Left colon (tissue), 2 donors: ENCODE measurements at regions not wholly inside any gene's neighbourhood (a gene's known extent, or its start where the extent isn't known, plus 50 kb on each side); places are given as distances from the start of the nearest gene placed in this dataset.

Experiments used
- ATAC-seq: fragments of 200-7000 bp; cut with Tn5 transposase; one replicate; pipeline ENCODE4 v1.9.1; 2020; ENCODE audit warnings: mild to moderate bottlenecking, moderate library complexity
- DNase-seq, 2 donors: peaks; one replicate each; pipeline ENCODE4 v3.0.0-alpha.2; 2020
- intact Hi-C, 2 donors: fragments of 100-400 bp; cut with DNase I in 1 of 2; cut with micrococcal nuclease in 1 of 2; formaldehyde crosslinking; loops; one replicate each; pipeline versions ENCODE4 v1.11.2 to v1.14.0; 2022; cut with DNase I, micrococcal nuclease
- donor health status: DM: no; HTN: no; CAD: no.
- donor health status: DM: yes; HTN: yes; CAD: no.

DNA sequence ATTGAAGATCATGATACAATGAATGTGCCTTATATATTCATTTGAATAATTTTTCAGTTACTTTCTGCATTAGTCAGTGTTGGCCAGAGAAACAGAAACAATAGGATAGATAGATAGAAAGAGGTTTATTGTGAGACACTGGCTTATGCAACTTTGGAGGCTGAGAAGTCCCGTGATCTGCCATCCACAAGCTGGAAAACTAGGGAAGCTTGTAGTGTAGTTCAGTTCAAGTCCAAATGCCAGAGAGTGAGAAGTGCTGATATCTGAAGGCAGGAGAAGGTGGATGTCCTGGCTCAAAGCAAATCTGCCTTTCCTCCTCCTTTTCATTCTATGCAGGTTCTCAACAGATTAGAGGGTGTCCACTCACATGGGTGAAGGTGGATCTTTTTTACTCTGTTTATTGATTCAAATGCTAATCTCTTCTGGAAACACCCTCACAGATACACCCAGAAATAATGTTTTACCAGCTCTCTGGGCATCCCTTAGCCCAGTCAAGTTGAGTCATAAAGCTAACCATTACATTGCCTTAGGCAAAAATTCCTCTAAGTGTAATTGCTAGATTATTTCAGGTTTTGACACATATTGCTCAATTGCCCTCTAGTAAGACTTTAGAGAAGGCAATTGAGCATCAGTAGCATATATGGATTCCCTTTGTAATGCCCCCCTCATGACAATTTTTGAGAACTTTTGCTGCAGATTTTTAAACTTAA, 341.4 kb downstream of the LPIN1 start:
- intact Hi-C loops: no loop called here
- ATAC-seq: no peak
- no peak for DNase-seq

DNA sequence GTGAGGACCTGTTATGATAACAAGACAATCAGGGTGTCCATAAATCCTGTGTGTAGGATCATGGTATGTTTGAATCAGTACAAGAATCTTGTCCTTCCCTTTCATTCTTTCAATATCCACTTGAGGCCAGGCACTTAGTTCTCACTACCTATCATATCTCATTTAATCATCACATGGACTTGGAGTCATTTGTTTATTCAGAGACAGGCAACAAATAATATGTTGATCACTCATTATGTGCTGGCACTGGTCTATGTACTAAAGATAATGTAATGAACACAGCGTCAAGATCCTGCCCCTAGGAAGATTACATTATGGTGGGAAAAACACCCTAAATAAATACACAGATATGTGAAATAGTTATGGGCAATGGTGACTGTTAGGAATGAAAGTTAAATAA, 342.6 kb downstream of the LPIN1 start:
- ATAC-seq (no peak), DNase-seq (no peak)
- intact Hi-C loops: no loop called here

DNA sequence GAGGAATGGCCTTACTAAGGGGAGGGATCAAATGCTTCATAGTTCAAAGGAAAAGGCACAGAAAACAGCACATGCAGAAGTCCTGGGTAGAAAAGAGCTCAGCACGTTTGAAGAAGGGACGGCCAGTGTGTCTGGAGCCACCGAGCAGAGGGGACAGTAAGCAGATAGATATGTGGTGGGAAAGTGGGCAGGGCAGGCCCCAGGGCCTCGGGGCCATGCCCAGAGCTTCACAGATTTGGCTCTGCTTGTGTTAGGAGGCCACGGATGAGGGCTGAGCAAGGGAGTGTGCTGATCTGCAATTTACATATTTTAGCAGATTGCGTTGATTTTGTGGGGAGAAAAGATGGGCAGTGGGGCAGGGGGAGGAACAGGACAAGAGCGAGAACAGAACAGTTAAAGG, 343.1 kb downstream of the LPIN1 start:
- ATAC-seq (no peak), DNase-seq (no peak)
- intact Hi-C loops: no loop called here

DNA sequence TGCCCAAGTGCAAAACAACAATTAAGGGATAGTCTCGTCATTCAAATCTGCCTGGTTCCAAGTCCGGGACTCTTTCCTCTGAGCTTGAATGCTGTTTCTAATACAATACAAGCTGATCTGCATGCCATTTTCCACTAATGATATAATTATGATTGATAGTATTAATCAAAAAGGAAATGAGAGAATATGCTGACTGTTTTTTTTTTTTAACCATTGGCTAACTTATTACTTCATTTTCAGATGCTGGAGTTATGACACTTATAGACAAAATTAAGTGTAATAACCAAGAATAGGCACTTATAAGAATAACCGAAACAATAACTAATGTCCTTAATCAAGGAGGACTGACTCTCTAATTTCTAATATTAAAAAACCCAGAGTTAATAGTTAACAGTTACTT, 343.6 kb downstream of the LPIN1 start:
- ATAC-seq: no peak
- DNase-seq: no peak
- intact Hi-C loops: no loop called here

DNA sequence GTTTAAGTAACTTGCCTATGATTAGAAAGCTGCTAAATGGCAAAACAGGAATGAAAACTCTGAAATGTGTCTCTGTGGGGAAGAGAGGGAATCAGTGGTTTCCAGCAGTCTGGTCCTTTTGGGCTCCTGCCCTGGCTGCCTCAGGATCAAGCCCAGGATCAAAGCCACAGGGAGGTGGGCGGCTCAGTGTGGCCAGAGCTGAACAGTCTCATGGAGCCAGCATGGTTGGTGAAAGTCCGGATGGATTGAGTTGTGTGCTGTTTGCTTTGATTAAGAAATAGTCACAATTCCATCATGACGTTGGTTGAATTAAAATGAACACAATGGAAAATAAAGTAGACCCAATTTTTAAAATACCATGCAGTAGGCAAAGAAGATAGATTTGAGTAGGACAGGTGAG, 344.2 kb downstream of the LPIN1 start:
- intact Hi-C loops: no loop called here
- ATAC-seq: no peak
- DNase-seq: no peak

DNA sequence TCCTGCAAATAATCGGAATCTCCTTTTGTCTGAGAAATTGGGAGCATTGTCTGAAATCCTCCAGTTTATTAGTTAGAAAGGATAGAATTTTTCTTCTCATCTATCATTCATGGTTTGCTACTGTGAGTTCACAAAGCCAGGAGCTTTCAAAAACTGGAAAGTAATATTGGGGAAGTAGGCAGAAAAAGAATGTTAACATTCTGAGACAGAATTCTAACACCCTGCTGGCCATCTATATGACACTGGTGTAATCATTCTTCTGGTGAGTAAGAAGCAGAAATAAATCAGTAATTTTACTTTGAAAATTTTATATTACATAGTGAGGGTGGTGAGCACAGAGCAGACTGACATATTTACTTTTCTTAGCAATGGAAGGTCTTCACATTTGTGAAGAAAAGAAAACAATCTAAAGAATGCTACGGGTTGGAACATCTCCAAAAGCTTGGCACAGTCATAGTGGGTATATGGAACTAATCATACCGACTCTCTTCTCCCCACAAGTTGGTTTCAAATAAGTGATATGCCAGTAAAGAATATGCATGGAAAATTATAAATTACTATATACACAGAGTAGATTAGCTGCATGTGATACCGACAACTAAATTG, 344.9 kb downstream of the LPIN1 start:
- DNase-seq: no peak
- intact Hi-C loops: no loop called here
- no peak for ATAC-seq

DNA sequence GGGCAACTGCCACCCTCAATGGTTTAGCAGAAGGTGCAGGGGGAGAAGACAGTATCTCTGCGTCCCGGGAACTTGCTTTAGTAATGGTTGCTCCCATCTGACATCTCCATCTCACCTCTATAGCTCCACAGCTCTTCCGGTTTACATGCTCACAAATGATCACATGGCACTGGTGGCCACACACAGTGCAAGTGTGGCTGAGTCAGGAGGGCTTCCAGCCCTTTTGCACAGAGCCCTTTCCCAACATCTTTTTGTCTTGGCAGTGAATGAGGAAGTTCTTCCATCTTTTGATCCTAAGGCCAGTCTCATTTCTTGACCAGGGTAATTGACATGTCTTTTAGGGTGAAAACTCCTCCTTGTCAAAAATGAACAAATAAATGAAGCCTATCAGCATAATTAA, 347.7 kb downstream of the LPIN1 start:
- intact Hi-C loops: no loop called here
- DNase-seq (no peak), ATAC-seq (no peak)

DNA sequence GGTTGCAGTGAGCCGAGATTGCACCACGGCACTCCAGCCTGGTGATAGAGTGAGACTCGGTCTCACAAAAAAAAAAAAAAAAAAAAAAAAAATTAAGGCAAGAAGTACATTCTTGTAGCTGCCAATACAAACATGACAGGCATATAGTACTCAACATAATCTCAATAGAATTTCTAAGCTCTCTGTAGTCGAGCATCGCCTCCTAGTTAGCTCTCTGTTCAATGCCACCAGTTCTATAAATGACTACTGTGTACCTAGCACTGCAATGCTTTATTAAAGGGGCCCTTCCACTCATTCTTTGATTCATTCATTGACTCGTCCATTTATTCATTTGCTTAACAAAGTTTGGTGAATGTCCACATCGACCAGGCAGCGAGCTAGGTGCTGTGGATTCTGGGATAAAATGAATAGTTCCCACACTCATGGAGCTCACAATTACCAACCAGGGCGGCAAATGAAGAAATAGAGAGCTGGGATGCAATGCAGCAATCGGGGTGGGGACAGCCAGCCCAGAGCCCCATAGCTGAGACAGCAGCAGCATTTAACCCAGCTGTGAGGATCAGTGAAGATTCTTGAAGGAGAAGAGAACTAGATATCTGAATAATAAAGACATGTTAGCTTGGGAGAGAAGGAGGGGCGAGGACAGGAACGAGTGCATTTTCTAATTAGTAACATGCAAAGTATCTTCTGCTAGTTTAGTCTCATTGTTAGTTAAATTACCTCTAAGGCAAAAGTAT, 349.8 kb downstream of the LPIN1 start:
- intact Hi-C loops: no loop called here

DNA sequence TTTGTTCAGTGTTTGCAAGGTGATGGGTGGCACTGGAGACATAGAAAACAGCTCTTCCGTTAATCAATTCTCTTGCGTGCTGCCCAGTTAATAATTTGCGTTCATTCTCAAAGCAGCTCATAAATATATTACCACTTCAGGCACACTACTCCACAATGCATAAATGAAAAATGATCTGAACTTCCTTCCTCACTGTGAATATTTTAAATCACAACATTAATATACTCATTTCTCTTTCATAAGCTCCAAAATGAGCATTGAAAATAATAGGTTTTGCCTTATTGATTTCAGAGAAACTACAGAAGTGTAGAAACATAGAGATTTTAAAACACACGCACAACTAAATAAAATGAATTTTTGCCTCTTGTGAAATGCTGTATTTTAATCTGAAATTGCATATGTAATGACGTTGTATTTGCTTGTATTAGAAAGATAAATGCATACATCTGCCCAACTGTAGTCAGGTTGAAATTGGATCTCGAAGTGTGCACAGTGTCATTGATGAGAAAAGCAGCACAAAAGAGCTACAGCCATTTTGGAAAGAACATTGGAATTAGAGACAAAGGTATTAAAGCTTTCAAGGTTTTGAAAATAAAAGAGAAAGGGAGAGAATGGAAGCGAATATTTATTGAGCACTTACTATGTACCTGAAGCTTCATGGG, 350.5 kb downstream of the LPIN1 start:
- DNase-seq (no peak), ATAC-seq (no peak)
- intact Hi-C loops: no loop called here

More for the DNA sequence above, 349.8 kb downstream of the LPIN1 start:
- ATAC-seq (no peak), DNase-seq (no peak)

DNA sequence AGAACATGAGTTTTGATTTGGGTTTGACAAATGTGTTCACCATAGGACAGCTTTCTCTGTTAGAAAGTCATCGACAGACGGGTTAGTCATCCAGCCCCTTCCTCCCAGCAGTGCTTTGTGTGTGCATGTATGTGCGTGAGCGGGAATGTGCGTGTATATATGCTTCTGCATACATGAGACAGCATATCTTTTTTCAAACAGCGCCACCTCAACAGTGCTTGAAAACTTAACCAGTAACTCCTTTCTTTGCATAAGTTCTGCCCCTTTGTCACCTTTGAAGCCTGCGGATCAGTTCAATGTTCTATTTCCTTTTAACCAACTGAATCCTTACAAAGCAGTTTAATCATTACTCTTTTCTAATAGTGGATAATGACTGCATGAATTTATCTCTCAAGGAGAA, 351.4 kb downstream of the LPIN1 start:
- no peak for ATAC-seq
- intact Hi-C loops: no loop called here
- no peak for DNase-seq

DNA sequence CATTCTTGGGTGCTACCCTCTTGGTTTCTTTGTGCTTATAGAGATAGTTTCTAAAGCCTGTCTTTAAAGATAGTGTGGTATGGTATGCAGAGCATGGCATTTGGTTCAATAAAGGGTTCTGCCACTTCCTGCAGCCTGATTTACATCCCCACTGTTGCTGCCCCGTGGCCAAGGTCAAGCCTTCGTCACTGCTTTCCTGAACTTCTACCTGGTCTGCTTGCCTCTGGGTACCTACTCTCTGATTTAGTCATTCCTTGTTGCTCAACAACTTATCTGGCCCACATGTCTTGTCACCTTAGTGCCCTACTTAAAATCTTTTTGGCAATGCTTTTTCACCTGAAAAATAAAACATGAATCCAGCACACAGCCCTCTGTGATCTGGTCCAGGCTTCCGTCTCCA, 352.9 kb downstream of the LPIN1 start:
- intact Hi-C loops: no loop called here
- DNase-seq: no peak
- no peak for ATAC-seq

DNA sequence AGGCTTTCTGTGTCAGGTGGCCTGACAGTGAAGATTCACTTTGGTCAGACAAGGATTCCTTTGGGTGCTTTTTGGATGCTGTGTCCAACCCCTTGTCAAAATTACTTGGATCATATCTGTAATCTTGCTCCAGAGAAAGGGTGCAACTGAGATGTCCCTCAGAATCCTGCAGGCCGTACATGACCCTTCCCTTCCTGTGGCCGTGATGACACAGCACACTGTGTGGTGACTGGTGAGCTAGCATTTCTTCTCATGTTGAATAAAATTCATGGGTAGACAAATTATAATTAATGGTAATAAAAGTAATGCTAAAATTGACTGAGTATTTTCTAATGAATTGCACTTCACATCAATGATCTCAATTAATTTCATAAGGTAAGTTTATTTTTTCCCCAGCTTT, 356.2 kb downstream of the LPIN1 start:
- no peak for DNase-seq
- no peak for ATAC-seq
- intact Hi-C loops: no loop called here

DNA sequence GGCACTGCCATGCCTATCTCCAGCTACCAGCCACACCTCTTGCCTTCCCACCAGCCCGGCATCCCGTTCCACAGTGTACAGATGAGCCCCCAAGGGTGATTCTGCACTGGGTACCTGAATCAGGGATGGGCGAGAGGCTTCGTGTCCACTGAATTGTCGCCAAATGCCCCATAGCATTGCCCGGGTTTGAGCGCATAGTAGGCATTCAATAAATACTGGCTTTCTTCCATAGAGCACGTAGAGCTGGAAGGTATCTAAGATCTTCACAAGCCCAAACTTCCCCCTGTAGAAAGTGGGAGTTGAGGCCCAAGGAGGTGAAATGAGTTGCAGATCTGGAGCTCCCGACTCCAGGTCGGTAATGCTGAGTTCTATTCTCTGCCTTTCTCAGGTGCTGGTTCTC, 358.7 kb downstream of the LPIN1 start:
- intact Hi-C loops: no loop called here
- ATAC-seq (no peak), DNase-seq (no peak)

DNA sequence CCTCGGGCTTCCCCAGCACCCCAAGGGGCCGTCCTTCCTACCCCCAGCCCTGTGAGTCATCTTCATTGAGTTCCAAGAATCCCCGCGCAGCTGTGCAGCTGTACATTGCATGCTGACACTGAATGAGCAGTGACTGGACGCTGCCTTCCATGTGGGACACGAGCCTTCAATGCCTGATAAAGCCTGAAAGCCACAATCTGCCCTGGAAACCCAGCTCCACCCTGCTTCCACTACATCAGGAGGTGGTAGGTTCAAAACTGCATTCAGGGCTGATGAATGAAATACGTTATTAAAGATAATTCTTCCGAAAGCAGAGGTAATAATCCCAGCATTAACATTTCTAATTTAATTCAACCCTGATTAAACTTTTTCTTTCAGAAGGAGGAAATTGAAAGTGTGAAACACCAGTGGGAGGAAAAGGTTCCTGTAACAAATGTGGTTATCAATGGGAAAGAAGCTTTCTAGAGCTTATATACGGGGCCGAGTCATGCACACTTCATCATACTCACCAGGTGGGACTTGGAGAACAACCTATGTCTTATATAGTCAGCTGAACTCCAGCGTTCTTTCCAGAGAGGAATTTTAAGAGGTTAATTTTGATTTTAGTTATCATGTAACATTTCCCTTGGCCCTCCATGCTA, 360.1 kb downstream of the LPIN1 start:
- ATAC-seq: no peak
- peak; percentile 12 to 36 for DNase-seq
- intact Hi-C loops: no loop called here

DNA sequence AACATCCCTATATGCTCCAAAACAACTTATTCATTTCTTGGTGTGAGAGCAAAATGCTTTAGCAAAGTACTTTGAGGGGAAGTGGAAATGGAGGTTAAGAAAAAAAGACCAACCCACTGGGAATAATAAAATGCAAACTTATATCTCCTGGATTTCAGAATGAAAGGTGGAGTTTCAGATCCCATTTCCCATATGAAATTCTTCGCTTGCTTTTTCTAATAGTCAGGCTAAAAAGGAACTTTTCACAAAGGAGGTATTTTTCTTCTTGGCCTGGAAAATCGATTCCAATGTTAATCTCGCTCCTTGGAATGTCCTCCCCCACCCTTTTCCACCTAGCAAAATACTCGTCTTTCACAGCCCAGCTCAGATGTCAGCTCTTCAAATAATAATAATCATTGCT, 360.9 kb downstream of the LPIN1 start:
- intact Hi-C loops: no loop called here
- no peak for ATAC-seq
- DNase-seq: no peak

DNA sequence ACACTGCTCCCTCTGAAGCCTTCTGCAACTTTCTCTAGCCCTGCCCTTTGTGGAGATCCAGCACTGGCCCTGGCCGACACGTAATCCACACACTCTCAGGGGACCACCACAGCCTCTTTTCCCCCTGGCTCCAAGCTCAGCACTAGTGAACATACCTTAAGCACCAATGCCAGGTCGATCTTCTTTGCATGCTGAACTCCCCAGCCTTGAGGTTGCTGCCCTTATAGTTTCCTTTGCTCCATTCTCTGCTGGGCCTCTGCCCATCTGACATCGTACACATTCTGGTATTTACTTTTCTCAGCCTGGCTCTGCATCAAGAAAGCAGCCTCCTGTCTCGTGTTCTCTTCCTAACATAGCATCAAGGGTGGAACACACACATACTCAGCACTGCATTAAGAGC, 361.5 kb downstream of the LPIN1 start:
- no peak for DNase-seq
- intact Hi-C loops: no loop called here
- no peak for ATAC-seq

DNA sequence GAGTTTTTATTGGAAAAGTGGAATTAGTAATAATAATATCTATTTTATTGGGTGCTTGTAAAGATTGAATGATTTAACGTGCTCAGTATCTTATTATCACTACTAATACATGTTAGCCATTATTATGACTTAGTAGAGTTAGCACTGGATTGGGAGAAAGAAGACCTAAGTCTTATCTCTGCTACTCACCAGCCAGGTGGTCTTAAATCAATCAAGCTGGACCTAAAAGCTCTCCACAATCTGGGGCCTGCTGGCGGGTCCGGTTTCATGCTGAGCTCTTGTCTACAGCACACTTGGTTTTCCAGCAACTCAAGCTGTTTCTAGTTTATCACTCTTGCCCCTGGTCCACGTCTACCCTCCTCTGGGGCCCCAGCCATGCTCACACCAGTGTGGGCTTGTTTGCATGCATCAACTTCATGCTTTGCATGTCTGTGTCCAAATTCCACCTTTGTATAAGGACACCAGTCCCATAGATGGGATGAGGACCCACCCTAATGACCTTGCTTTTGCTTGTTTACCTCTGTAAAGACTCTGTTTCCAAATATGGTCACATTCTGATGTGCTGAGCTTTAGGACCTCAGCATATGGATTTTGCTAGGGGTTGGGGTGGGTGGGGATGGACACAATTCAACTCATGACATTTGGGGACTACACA, 363.1 kb downstream of the LPIN1 start:
- ATAC-seq: no peak
- intact Hi-C loops: no loop called here

DNA sequence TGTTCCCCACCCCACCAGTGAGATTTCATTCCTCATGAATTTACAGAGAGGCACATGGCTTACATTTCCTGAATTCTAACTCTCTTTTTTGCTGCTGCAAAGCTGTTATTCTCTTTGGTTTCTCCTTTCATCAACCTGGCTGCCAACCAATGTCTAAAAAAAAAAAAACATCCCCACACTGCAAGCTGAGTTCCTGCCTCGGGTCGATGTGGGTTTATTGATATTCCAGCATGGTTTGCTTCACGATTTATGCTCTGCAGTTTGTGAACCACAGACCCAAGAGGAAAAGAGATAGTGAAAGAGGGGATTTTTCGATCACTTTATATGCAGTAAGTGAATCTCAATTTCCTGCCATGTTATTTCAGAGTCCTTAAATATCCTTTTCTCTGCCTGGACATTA, 363.6 kb downstream of the LPIN1 start:
- intact Hi-C loops: no loop called here
- DNase-seq (no peak), ATAC-seq (no peak)

More for the DNA sequence above, 363.1 kb downstream of the LPIN1 start:
- DNase-seq: no peak

DNA sequence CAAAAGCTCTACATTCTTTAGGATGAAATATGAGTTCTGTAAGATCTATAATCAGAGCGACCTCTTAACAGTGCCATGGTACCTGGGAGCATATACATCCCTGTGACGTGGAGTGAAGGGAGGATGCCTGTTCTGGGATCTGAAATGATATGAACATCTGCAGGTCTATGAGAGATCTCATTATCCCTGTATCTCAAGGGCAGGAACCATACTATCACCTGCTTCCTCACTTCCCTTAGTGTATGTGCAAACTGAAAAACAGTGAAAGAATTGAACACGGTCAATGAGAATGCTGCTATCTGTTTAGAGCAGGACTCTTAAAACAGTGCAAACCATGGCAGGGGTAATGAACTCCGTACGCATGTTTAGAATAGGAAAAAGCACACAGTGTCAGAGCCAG, 364.0 kb downstream of the LPIN1 start:
- intact Hi-C loops: no loop called here
- DNase-seq (no peak), ATAC-seq (no peak)
